ENCODE measurements at regions not wholly inside any gene's neighbourhood (a gene's known extent, or its start where the extent isn't known, plus 50 kb on each side); places are given as distances from the start of the nearest gene placed in this dataset.

DNA sequence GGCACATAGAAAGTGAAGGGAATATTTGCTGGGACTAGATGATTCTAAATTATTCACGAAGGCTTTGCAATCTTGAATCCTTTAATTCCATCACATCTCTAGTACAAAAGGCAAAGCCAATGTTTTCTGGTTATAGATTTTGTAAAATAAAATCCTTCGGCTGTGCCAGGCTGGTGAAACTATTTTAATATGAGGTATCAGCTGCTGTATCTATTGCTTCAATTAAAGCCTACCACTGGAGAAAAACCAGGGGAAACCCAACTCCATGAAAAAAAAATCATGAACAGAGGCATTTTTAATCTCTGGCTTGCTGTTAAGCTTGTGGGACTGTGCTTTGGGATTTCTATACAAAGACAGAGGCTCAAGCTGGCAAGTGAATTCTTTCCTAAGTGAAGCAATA lies 271.8 kb downstream of the QKI start:
- TF ChIP-seq, protein P1, sequence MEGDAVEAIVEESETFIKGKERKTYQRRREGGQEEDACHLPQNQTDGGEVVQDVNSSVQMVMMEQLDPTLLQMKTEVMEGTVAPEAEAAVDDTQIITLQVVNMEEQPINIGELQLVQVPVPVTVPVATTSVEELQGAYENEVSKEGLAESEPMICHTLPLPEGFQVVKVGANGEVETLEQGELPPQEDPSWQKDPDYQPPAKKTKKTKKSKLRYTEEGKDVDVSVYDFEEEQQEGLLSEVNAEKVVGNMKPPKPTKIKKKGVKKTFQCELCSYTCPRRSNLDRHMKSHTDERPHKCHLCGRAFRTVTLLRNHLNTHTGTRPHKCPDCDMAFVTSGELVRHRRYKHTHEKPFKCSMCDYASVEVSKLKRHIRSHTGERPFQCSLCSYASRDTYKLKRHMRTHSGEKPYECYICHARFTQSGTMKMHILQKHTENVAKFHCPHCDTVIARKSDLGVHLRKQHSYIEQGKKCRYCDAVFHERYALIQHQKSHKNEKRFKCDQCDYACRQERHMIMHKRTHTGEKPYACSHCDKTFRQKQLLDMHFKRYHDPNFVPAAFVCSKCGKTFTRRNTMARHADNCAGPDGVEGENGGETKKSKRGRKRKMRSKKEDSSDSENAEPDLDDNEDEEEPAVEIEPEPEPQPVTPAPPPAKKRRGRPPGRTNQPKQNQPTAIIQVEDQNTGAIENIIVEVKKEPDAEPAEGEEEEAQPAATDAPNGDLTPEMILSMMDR (IDR thresholded peaks at IDR 0.05; ENCODE audit: poor library complexity) = no peak
- TF ChIP-seq EZH2 (IDR thresholded peaks at IDR 0.05; ENCODE audit: borderline replicate concordance) (no peak), EZH2phosphoT487 (IDR thresholded peaks at IDR 0.05; ENCODE audit: low read depth, severe bottlenecking, unreplicated experiment) (no peak)
